Thoracic aorta (tissue), 2 donors: ENCODE measurements at regions not wholly inside any gene's neighbourhood (a gene's known extent, or its start where the extent isn't known, plus 50 kb on each side); places are given as distances from the start of the nearest gene placed in this dataset.

Experiments
- ATAC-seq: fragments of 150-250 bp; one replicate; pipeline ENCODE4 v1.8.0; 2017; ENCODE audit warnings: low read depth; ENCODE audit not compliant: insufficient number of reproducible peaks, low FRiP score
- DNase-seq: peaks from one replicate; pipeline ENCODE4 v3.0.0-alpha.2; 2020; ENCODE audit warnings: low spot score
- H3K27ac ChIP-seq, 2 donors: fragments of 200-600 bp; sonication (generic); 1 replicate in 1 of 2; 2 replicates in 1 of 2; pipeline ENCODE4 v1.5.1; 2016; ENCODE audit warnings: mild to moderate bottlenecking in 2 of 2, moderate library complexity in 2 of 2
- H3K27me3 ChIP-seq: fragments of 200-600 bp; sonication (generic); replicated peaks from 2 replicates; pipeline ENCODE4 v1.6.0; 2016; ENCODE audit warnings: mild to moderate bottlenecking; ENCODE audit not compliant: insufficient read depth
- H3K36me3 ChIP-seq: fragments of 200-600 bp; sonication (generic); one replicate; pipeline ENCODE4 v1.5.1; 2016
- H3K4me1 ChIP-seq, 2 donors: fragments of 200-600 bp; sonication (generic); 1 replicate in 1 of 2; 2 replicates in 1 of 2; pipeline versions ENCODE4 v1.5.1 to v1.6.0; 2016; ENCODE audit warnings: low read depth in 2 of 2, mild to moderate bottlenecking in 1 of 2; ENCODE audit not compliant: control insufficient read depth in 1 of 2
- H3K4me3 ChIP-seq: fragments of 200-600 bp; sonication (generic); 2 replicates; pipeline ENCODE4 v1.5.1; 2016; ENCODE audit warnings: mild to moderate bottlenecking
- H3K9me3 ChIP-seq: fragments of 200-600 bp; sonication (generic); 2 replicates; pipeline ENCODE4 v1.5.1; 2016
- TF ChIP-seq, protein P1 (sequence below): fragments of 200-600 bp; sonication (generic); IDR thresholded peaks from one replicate; pipeline ENCODE4 v1.5.1; 2019; ENCODE audit warnings: antibody characterized with exemption

DNA sequence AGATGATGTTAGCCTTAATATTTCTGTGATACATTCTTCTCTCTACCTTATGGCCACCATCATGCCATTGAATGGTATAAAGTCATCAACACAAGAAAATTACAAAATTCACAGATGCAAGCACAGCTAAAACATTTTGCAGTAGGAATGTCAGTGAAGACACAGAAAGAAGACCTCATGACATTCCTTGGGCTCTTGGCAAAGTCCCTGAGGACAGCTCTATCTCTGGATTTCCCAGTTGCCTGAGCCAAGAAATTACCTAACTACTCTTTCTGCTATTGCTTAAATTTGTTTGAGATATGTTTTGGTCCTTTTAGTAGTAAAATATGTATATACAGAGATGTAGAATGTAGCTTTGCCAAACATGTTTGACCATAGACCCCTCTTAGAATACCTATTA lies 201.0 kb upstream of the STXBP5 start:
- no peak overlapping the region for H3K4me3 ChIP-seq
- TF ChIP-seq, protein P1, sequence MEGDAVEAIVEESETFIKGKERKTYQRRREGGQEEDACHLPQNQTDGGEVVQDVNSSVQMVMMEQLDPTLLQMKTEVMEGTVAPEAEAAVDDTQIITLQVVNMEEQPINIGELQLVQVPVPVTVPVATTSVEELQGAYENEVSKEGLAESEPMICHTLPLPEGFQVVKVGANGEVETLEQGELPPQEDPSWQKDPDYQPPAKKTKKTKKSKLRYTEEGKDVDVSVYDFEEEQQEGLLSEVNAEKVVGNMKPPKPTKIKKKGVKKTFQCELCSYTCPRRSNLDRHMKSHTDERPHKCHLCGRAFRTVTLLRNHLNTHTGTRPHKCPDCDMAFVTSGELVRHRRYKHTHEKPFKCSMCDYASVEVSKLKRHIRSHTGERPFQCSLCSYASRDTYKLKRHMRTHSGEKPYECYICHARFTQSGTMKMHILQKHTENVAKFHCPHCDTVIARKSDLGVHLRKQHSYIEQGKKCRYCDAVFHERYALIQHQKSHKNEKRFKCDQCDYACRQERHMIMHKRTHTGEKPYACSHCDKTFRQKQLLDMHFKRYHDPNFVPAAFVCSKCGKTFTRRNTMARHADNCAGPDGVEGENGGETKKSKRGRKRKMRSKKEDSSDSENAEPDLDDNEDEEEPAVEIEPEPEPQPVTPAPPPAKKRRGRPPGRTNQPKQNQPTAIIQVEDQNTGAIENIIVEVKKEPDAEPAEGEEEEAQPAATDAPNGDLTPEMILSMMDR, result no peak
- H3K9me3 ChIP-seq, result no peaks in the 10 kb centered on the region
- no peak for ATAC-seq
- DNase-seq, result no peak
- H3K27ac ChIP-seq, result no peak overlapping the region
- no peaks in the 10 kb centered on the region for H3K27me3 ChIP-seq
- H3K36me3 ChIP-seq, result no peaks in the 10 kb centered on the region
- H3K4me1 ChIP-seq, result peaks cover 0 to 2% of the 10 kb centered on the region in 2 donors

- H3K27me3 ChIP-seq, result no peaks in the 10 kb centered on the region
- H3K27ac ChIP-seq, result no peak overlapping the region
- ATAC-seq (no peak), DNase-seq (no peak)
- peaks cover 0 to 2% of the 10 kb centered on the region in 2 donors for H3K4me1 ChIP-seq
- TF ChIP-seq, protein P1, result no peak
- H3K36me3 ChIP-seq, result no peaks in the 10 kb centered on the region
- no peak overlapping the region for H3K4me3 ChIP-seq
- H3K9me3 ChIP-seq, result no peaks in the 10 kb centered on the region
These were observed 198.7 kb upstream of the STXBP5 start for GRCh38 chr6:147005499-147005898.

- DNase-seq, result no peak
- H3K36me3 ChIP-seq, result no peaks in the 10 kb centered on the region
- no peaks in the 10 kb centered on the region for H3K4me1 ChIP-seq
- no peaks in the 10 kb centered on the region for H3K9me3 ChIP-seq
- no peak overlapping the region for H3K4me3 ChIP-seq
- ATAC-seq, result no peak
- no peak overlapping the region for H3K27ac ChIP-seq
- TF ChIP-seq, protein P1, result no peak
- no peaks in the 10 kb centered on the region for H3K27me3 ChIP-seq
These were observed 196.8 kb upstream of the STXBP5 start for GRCh38 chr6:147007441-147007840.

DNA sequence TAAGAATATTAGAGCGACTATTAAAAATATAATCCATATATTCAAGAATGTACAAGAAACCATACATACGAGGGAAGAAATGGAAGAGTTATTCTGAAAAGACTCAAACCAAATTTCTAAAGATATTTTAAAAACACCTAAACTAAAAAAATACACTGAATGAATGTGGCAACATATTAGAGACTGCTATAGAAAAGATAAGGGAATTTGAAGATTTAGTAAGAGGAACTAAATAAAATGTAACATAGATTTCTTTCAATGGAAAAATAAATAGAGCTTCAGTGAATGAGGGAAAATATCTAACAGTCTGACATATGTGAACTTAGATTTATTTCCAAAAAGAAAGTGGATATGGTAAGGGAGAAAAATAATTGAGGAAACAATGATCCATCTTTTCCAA lies 194.9 kb upstream of the STXBP5 start:
- H3K4me1 ChIP-seq, result no peaks in the 10 kb centered on the region
- H3K4me3 ChIP-seq, result no peak overlapping the region
- TF ChIP-seq, protein P1, result no peak
- H3K36me3 ChIP-seq, result no peaks in the 10 kb centered on the region
- H3K9me3 ChIP-seq, result no peaks in the 10 kb centered on the region
- H3K27me3 ChIP-seq, result no peaks in the 10 kb centered on the region
- DNase-seq (no peak), ATAC-seq (no peak)
- no peak overlapping the region for H3K27ac ChIP-seq

- ATAC-seq, result no peak
- H3K27me3 ChIP-seq, result no peaks in the 10 kb centered on the region
- TF ChIP-seq, protein P1, result no peak
These were observed 188.5 kb upstream of the STXBP5 start for GRCh38 chr6:147015674-147016073.

More at GRCh38 chr6:147015674-147016073, 188.5 kb upstream of the STXBP5 start:
- no peaks in the 10 kb centered on the region for H3K36me3 ChIP-seq
- H3K9me3 ChIP-seq, result no peaks in the 10 kb centered on the region
- H3K4me1 ChIP-seq, result no peaks in the 10 kb centered on the region
- no peak for DNase-seq
- H3K27ac ChIP-seq, result no peak overlapping the region
- H3K4me3 ChIP-seq, result no peak overlapping the region
